M059J (cell line): ENCODE measurements at regions not wholly inside any gene's neighbourhood (a gene's known extent, or its start where the extent isn't known, plus 50 kb on each side); places are given as distances from the start of the nearest gene placed in this dataset.

ENCODE experiments used
- DNase-seq: peaks from one replicate; pipeline ENCODE4 v3.0.0-alpha.2; 2012; ENCODE audit warnings: low read depth

- no peak for DNase-seq
Observed at GRCh38 chr6:109226353-109226752, 131.0 kb downstream of the CEP57L1 start.

- DNase-seq: no peak
Observed at GRCh38 chr6:109225946-109226345, 130.6 kb downstream of the CEP57L1 start.

- DNase-seq: no peak
Observed at GRCh38 chr6:109224994-109225393, 129.7 kb downstream of the CEP57L1 start.

GRCh38 chr6:109224107-109224875, 129.0 kb downstream of the CEP57L1 start:
- DNase-seq: no peak

GRCh38 chr6:109222848-109223247, 127.5 kb downstream of the CEP57L1 start:
- DNase-seq: no peak

- DNase-seq: no peak
Observed at GRCh38 chr6:109221543-109222195, 126.4 kb downstream of the CEP57L1 start.
